ENCODE measurements at regions not wholly inside any gene's neighbourhood (a gene's known extent, or its start where the extent isn't known, plus 50 kb on each side); places are given as distances from the start of the nearest gene placed in this dataset.
"Not testable (repeated sequence)": the region's sequence is repeated elsewhere in the genome, so short reads cannot be mapped to it uniquely, and the experiment has no call there.

DNA sequence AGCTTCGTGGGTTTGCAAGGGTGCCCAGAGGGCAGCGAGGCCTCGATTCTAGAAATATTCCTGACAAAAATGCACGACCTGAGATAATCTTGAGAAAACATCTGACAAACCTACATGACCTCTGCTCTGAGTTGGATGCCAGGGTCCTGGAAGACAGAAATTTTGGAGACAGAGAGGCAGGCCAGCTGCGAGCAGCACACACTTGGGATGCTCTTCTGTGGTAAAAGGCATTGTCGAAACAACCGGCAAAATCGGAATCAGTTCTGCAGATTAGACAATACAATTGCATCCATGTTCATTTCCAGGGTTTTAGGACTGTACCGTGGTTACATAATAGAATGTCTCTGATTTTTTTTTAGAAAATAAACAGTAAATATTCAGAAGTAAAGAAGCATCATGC is 74.2 kb downstream of the GADD45G start:
- peaks cover 30% of the 10 kb centered on the region for H3K4me1 ChIP-seq
- no peak overlapping the region for H3K27ac ChIP-seq
- H3K9me3 ChIP-seq = no peaks in the 10 kb centered on the region
- TF ChIP-seq POLR2A (IDR thresholded peaks at IDR 0.05) = no peak
- no peak for TF ChIP-seq POLR2AphosphoS5 (IDR thresholded peaks at IDR 0.05)
- no peak for DNase-seq (ENCODE audit: low spot score in 2 of 2)
- peaks cover 3% of the 10 kb centered on the region for H3K27me3 ChIP-seq
- no peaks in the 10 kb centered on the region for H3K36me3 ChIP-seq
- no peak overlapping the region for H3K4me3 ChIP-seq
- WGBS = 96% methylated on average over 9 of the region's 9 CpGs

DNA sequence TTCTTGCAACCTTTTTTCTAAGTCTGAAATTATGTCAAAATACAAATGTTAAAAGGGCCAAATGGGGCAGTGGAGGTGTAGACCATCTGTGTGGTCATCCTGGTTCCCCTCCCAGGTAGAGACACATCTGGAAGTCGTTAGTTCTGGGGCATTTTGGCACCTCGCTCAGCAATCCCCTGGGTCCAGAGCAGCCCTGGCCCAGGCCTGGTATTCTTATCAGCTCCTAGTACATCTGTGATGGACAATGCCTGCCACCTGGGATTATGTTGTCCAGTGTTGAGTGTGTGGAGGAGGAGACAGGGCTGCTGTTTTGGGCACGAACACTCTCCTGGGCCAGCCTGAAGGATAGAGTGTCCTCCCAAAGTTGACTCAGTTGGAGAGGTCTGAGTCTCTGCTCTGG is 74.8 kb downstream of the GADD45G start:
- TF ChIP-seq, protein P1, sequence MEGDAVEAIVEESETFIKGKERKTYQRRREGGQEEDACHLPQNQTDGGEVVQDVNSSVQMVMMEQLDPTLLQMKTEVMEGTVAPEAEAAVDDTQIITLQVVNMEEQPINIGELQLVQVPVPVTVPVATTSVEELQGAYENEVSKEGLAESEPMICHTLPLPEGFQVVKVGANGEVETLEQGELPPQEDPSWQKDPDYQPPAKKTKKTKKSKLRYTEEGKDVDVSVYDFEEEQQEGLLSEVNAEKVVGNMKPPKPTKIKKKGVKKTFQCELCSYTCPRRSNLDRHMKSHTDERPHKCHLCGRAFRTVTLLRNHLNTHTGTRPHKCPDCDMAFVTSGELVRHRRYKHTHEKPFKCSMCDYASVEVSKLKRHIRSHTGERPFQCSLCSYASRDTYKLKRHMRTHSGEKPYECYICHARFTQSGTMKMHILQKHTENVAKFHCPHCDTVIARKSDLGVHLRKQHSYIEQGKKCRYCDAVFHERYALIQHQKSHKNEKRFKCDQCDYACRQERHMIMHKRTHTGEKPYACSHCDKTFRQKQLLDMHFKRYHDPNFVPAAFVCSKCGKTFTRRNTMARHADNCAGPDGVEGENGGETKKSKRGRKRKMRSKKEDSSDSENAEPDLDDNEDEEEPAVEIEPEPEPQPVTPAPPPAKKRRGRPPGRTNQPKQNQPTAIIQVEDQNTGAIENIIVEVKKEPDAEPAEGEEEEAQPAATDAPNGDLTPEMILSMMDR (IDR thresholded peaks at IDR 0.05) = no peak
- no peak for TF ChIP-seq POLR2A (IDR thresholded peaks at IDR 0.05)
- no peak for TF ChIP-seq POLR2AphosphoS5 (IDR thresholded peaks at IDR 0.05)
- TF ChIP-seq EP300 (IDR thresholded peaks at IDR 0.05) = no peak
- Histone ChIP-seq H3K4me1 (peaks cover 30% of the 10 kb centered on the region), H3K27ac (no peak overlapping the region), H3K9me3 (no peaks in the 10 kb centered on the region), H3K27me3 (peaks cover 3% of the 10 kb centered on the region), H3K4me3 (no peak overlapping the region), H3K36me3 (no peaks in the 10 kb centered on the region)
- WGBS = 89% methylated on average over 3 of the region's 3 CpGs
- DNase-seq (ENCODE audit: low spot score in 2 of 2) = no peak

DNA sequence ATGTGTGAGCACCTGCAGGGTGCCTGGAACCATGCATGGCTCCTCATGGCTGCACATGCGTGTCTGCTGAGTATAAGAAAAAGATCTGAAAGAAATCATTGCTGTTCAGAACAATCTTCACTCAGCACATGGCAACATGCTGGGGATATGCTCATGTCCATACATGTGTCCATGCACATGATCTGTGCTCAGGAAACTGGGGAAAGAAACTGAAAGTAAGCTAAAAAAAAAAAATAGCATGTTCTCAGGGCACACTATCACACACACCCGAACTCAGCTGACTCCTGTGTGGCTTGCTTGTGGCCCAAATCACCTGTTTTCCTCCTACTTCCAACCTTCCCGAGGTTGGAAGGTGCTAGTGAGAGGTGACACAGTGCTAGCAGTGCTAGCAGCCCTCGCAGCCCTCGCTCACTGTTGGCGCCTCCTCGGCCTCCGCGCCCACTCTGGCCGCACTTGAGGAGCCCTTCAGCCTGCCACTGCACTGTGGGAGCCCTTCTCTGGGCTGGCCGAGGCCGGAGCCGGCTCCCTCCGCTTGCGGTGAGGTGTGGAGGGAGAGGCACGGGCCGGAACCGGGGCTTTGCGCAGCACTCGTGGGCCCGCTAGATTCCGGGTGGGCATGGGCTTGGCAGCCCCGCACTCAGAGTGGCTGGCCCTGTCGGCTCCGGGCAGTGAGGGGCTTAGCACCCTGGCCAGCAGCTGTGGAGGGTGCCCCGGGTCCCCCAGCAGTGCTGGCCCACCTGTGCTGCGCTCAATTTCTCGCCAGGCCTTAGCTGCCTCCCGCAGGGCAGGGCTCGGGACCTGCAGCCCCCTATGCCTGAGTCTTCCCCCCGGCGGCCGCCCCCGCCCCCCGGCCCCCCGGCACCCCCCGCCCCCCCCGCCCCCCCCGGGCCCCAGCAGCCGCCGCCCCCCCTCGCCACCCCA is 76.0 kb downstream of the GADD45G start:
- Histone ChIP-seq H3K9me3 (no peaks in the 10 kb centered on the region), H3K4me1 (peaks cover 21% of the 10 kb centered on the region), H3K27me3 (peaks cover 3% of the 10 kb centered on the region), H3K27ac (no peak overlapping the region), H3K36me3 (no peaks in the 10 kb centered on the region), H3K4me3 (no peak overlapping the region)
- TF ChIP-seq EP300 (IDR thresholded peaks at IDR 0.05) = no peak
- no peak for TF ChIP-seq POLR2AphosphoS5 (IDR thresholded peaks at IDR 0.05)
- TF ChIP-seq POLR2A (IDR thresholded peaks at IDR 0.05) = no peak
- TF ChIP-seq, protein P1 (IDR thresholded peaks at IDR 0.05) = no peak
- no peak for DNase-seq (ENCODE audit: low spot score in 2 of 2)
- 93% methylated on average over 18 of the region's 42 CpGs for WGBS

DNA sequence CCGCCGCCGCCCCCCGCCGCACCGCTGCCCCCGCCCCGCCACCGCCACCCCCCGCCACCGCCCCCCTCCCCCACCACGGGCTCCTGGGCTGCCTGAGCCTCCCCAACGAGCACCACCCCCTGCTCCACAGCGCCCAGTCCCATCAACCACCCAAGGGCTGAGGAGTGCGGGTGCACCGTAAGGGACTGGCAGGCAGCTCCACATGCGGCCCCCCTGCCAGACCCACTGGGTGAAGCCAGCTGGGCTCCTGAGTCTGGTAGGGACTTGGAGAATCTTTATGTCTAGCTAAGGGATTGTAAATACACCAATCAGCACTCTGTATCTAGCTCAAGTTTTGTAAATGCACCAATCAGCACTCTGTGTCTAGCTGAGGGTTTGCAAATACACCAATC is 76.7 kb downstream of the GADD45G start:
- DNase-seq (ENCODE audit: low spot score in 2 of 2) = not testable (repeated sequence)
- 100% methylated on average over 4 of the region's 17 CpGs for WGBS

DNA sequence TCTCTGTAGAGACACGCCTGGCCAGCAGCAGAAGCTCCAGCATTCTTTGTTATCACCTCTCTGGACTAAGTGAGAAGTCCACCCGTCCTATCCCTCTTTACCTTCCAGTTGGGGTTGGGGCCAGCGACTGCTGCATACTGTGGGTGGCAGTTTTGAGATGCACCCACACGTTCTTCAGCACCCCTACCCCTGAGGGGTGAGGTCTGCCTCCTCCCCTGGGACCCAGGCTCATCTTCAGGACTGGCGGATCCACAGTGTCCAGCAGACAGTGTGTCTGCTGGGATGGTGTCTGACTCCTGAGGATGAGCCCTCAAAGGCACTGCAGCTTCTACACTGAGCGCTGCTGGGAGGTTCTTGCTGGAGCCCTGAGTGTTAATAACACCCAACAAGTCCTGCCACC is 78.8 kb downstream of the GADD45G start:
- H3K36me3 ChIP-seq = no peaks in the 10 kb centered on the region
- H3K4me1 ChIP-seq = peaks cover 15% of the 10 kb centered on the region
- no peak for DNase-seq (ENCODE audit: low spot score in 2 of 2)
- TF ChIP-seq, protein P1 (IDR thresholded peaks at IDR 0.05) = no peak
- TF ChIP-seq EP300 (IDR thresholded peaks at IDR 0.05) = no peak
- no peak for TF ChIP-seq POLR2A (IDR thresholded peaks at IDR 0.05)
- TF ChIP-seq POLR2AphosphoS5 (IDR thresholded peaks at IDR 0.05) = no peak
- H3K9me3 ChIP-seq = no peaks in the 10 kb centered on the region
- 96% methylated on average over 3 of the region's 6 CpGs for WGBS
- H3K4me3 ChIP-seq = no peak overlapping the region
- H3K27me3 ChIP-seq = no peaks in the 10 kb centered on the region
- no peak overlapping the region for H3K27ac ChIP-seq

More for the DNA sequence above, 76.7 kb downstream of the GADD45G start:
- not testable (repeated sequence) for H3K27ac ChIP-seq, H3K36me3 ChIP-seq, H3K4me3 ChIP-seq, H3K27me3 ChIP-seq, H3K9me3 ChIP-seq
- H3K4me1 ChIP-seq = peaks cover 19% of the 10 kb centered on the region

DNA sequence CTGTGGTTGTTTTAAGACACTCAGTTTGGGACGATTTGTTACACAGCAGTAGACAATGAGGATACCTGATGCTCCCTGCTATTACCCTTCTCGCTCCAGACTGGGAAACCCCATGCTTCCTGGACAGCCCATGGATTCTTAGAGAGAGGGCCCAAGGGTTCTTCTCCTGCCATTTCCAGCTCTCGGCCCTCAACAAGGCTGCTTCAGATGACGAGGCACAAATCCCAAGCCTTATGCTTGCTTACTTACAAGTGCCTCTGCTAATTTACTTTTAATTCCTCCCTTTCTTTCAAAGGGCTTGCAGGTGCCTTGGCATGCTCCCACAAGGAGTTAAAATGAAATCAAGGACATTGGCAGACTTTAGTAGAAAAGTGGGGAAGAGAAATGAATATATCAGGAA is 79.4 kb downstream of the GADD45G start:
- H3K9me3 ChIP-seq = no peaks in the 10 kb centered on the region
- no peak overlapping the region for H3K27ac ChIP-seq
- TF ChIP-seq EP300 (IDR thresholded peaks at IDR 0.05) = no peak
- TF ChIP-seq, protein P1 (IDR thresholded peaks at IDR 0.05) = no peak
- TF ChIP-seq POLR2A (IDR thresholded peaks at IDR 0.05) = no peak
- TF ChIP-seq POLR2AphosphoS5 (IDR thresholded peaks at IDR 0.05) = no peak
- H3K27me3 ChIP-seq = no peaks in the 10 kb centered on the region
- no peaks in the 10 kb centered on the region for H3K36me3 ChIP-seq
- no peak for DNase-seq (ENCODE audit: low spot score in 2 of 2)
- no peak overlapping the region for H3K4me3 ChIP-seq
- 95% methylated on average over 4 of the region's 4 CpGs for whole genome bisulfite sequencing
- H3K4me1 ChIP-seq = peaks cover 15% of the 10 kb centered on the region

Data from suprapubic skin (tissue), 4 donors.